CD4-positive, alpha-beta memory T cell (primary cell): ENCODE measurements at regions not wholly inside any gene's neighbourhood (a gene's known extent, or its start where the extent isn't known, plus 50 kb on each side); places are given as distances from the start of the nearest gene placed in this dataset.

Source experiments
- CTCF ChIA-PET: fragments of 350-600 bp; sonication (Branson Sonifier 250); formaldehyde crosslinking; loops from one replicate; lab custom pipeline; 2021; ENCODE audit warnings: inconsistent platforms; ENCODE audit not compliant: partially characterized antibody; lab: Charles Lee
- POLR2A ChIA-PET: fragments of 350-600 bp; sonication (Branson Sonifier 250); formaldehyde crosslinking; loops from one replicate; lab custom pipeline; 2021; ENCODE audit not compliant: partially characterized antibody; lab: Charles Lee
- DNase-seq, 5 donors: peaks; one replicate each; pipeline versions ENCODE4 v3.0.0 to v3.0.0-alpha.2; 2020 to 2022; ENCODE audit warnings: mixed read lengths in 1 of 5
- H3K27ac ChIP-seq: one replicate; pipeline ENCODE4 v1.7.0; 2013; ENCODE audit warnings: low read depth, low read length
- H3K27me3 ChIP-seq: 2 replicates; pipeline ENCODE4 v1.7.0; 2013; ENCODE audit warnings: mild to moderate bottlenecking, low read length, moderate library complexity; ENCODE audit not compliant: insufficient read depth
- H3K36me3 ChIP-seq: 2 replicates; pipeline ENCODE4 v1.7.0; 2013; ENCODE audit warnings: mild to moderate bottlenecking, low read length, moderate library complexity; ENCODE audit not compliant: insufficient read depth
- H3K4me1 ChIP-seq: 2 replicates; pipeline ENCODE4 v1.7.0; 2013; ENCODE audit warnings: mild to moderate bottlenecking, low read length, moderate library complexity; ENCODE audit not compliant: insufficient read depth
- H3K4me3 ChIP-seq, 2 donors: one replicate each; pipeline ENCODE4 v1.7.0; 2013; ENCODE audit warnings: low read length in 2 of 2, mild to moderate bottlenecking in 1 of 2
- H3K9me3 ChIP-seq, 2 donors: one replicate each; pipeline ENCODE4 v1.7.0; 2013; ENCODE audit warnings: low read length in 2 of 2, control low read depth in 1 of 2; ENCODE audit not compliant: control insufficient read depth in 1 of 2
- H3K27ac Mint-ChIP-seq, 7 donors: one replicate each; pipeline ENCODE4 v1.8.0; 2020 to 2021; ENCODE audit warnings: mixed read lengths in 7 of 7, mild to moderate bottlenecking in 6 of 7, inconsistent platforms in 3 of 7, moderate library complexity in 3 of 7
- H3K27me3 Mint-ChIP-seq, 2 donors: one replicate each; pipeline ENCODE4 v1.8.0; 2020 to 2021; ENCODE audit warnings: mixed read lengths in 2 of 2
- H3K36me3 Mint-ChIP-seq, 2 donors: one replicate each; pipeline ENCODE4 v1.8.0; 2020 to 2021; ENCODE audit warnings: mixed read lengths in 2 of 2, inconsistent platforms in 1 of 2, mild to moderate bottlenecking in 1 of 2
- H3K4me1 Mint-ChIP-seq, 4 donors: one replicate each; pipeline ENCODE4 v1.8.0; 2020 to 2021; ENCODE audit warnings: mixed read lengths in 4 of 4, mild to moderate bottlenecking in 1 of 4
- H3K4me3 Mint-ChIP-seq, 8 donors: one replicate each; pipeline ENCODE4 v1.8.0; 2020 to 2021; ENCODE audit warnings: mixed read lengths in 8 of 8, mild to moderate bottlenecking in 7 of 8, moderate library complexity in 6 of 8, inconsistent platforms in 3 of 8
- H3K9me3 Mint-ChIP-seq, 8 donors: one replicate each; pipeline ENCODE4 v1.8.0; 2020 to 2021; ENCODE audit warnings: mixed read lengths in 8 of 8, mild to moderate bottlenecking in 5 of 8, inconsistent platforms in 3 of 8, moderate library complexity in 1 of 8
- intact Hi-C: fragments of 100-400 bp; cut with micrococcal nuclease; formaldehyde crosslinking; loops from one replicate; pipeline ENCODE4 v1.15.1; 2023

DNA sequence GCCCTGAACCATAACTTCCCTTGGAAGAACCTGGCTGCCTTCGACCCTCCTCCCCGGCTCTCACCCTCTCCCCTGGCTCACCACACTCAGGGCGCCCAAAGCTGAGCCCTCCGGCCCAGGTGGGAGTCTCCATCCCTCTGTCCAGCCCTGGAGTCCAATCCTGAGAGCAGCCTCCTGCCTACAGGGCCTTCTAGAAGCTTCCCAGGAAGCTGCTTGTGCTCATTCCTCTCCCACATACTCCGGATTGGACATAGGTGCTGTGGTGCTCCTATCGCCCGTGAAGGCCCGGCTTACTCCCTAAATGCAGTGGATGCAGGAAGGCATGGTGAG is 1332.0 kb downstream of the BRD1 start:
- Mint-ChIP-seq H3K36me3 (no peaks in the 10 kb centered on the region), H3K4me3 (no peak overlapping the region), H3K27ac (no peak overlapping the region), H3K27me3 (peaks cover 19 to 30% of the 10 kb centered on the region in 2 donors), H3K4me1 (peaks cover 0 to 4% (median 0%) of the 10 kb centered on the region in 4 donors), H3K9me3 (no peaks in the 10 kb centered on the region)
- ChIA-PET CTCF (no interaction called here), POLR2A (no interaction called here)
- no peak overlapping the region for H3K27ac ChIP-seq
- no peaks in the 10 kb centered on the region for H3K27me3 ChIP-seq
- no peaks in the 10 kb centered on the region for H3K4me1 ChIP-seq
- intact Hi-C loops = loop anchor here (10.0 kb wide), 1 partner anchor 1281 kb away; no protein-coding TSS in a partner anchor
- no peak overlapping the region for H3K4me3 ChIP-seq
- no peak for DNase-seq
- no peaks in the 10 kb centered on the region for H3K36me3 ChIP-seq
- no peaks in the 10 kb centered on the region for H3K9me3 ChIP-seq

DNA sequence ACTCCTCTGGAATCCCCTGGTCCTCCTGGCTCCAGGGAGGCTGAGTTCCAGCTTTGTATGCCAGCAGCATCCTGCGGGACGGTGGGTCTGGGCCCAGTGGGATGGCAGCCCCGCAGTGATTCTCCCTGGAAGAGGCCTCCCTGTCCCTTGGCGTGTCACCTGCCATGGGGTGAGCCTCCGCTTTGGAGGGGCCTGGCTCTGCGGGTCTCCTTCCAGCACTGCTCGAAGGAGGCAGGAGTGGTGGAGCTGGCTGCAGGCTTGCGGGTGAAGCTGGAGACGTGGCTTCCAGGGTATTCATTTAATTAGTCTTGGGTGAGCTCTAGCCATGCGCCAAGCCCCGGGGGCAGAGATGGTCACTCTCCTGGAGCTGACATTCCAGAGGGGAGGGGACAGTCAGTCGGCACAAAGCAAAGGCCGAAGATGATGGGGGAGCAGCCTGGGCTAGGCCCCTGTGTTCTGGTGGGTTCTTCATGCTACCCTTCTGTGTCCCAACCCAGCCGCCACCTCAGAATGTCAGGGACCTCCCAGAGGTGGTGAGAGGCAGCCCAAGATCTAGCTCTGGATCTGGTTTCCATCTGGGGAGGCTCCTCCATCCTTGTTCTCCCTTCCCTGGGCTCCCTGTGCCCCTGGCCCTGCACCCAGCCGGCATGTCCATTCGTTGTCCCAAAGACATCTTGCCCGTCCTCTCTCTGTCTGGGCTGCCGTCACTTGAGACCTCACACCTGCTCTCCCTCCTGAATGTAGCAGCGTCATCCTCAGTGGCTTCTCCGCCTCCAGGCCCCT is 1332.5 kb downstream of the BRD1 start:
- intact Hi-C loops = loop anchor here (10.0 kb wide), 1 partner anchor 1280 kb away; no protein-coding TSS in a partner anchor
- Mint-ChIP-seq H3K27ac (no peak overlapping the region), H3K36me3 (no peaks in the 10 kb centered on the region), H3K4me3 (no peak overlapping the region), H3K27me3 (peaks cover 19 to 30% of the 10 kb centered on the region in 2 donors), H3K9me3 (no peaks in the 10 kb centered on the region), H3K4me1 (peaks cover 0 to 4% (median 0%) of the 10 kb centered on the region in 4 donors)
- no peaks in the 10 kb centered on the region for H3K36me3 ChIP-seq
- H3K4me1 ChIP-seq = no peaks in the 10 kb centered on the region
- no peak for DNase-seq
- ChIA-PET POLR2A (no interaction called here), CTCF (no interaction called here)
- H3K27me3 ChIP-seq = no peaks in the 10 kb centered on the region
- H3K4me3 ChIP-seq = no peak overlapping the region
- H3K9me3 ChIP-seq = no peaks in the 10 kb centered on the region
- H3K27ac ChIP-seq = no peak overlapping the region

DNA sequence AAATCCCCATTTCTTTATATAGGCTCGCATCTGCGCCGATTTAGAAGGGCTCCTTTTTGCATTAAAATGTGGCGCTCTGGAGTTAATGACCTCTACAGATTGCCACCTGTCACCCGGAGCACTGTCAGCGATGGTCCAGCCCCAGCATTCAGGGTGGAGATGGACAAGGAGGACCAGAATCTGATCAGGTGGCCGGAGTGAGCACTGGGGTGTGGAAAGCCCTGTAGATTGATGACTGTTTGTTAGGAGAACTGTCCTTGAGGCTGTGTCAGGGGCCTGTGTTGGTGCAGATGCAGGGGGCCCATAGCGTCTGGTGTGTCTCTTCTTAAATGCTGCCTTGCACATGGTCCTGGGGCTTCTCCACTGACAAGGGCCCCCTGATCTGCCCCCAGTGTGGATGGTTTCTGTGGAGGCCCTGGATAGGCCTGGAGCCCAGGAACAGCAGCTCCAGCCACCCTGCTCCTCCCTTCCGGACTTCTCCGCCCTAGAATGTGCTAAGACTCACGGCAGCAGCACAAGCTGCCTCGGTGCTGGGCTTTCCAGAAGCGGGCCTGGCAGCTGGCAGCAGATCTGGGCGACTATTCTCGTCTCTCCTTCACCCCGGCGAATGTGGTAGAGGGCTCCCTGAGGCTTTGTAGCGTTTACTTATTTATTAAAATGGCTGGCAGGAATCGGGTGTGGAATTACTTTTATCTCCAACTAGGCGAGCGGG is 1333.3 kb downstream of the BRD1 start:
- no peak overlapping the region for H3K27ac ChIP-seq
- no peaks in the 10 kb centered on the region for H3K9me3 Mint-ChIP-seq
- no peaks in the 10 kb centered on the region for H3K27me3 ChIP-seq
- no peak for DNase-seq
- no peak overlapping the region for H3K4me3 ChIP-seq
- CTCF ChIA-PET = no interaction called here
- intact Hi-C loops = loop anchor here (10.0 kb wide), 1 partner anchor 1280 kb away; no protein-coding TSS in a partner anchor
- H3K36me3 ChIP-seq = no peaks in the 10 kb centered on the region
- POLR2A ChIA-PET = no interaction called here
- H3K4me1 ChIP-seq = no peaks in the 10 kb centered on the region
- H3K36me3 Mint-ChIP-seq = no peaks in the 10 kb centered on the region
- no peak overlapping the region for H3K4me3 Mint-ChIP-seq
- H3K9me3 ChIP-seq = no peaks in the 10 kb centered on the region
- peaks cover 19 to 30% of the 10 kb centered on the region in 2 donors for H3K27me3 Mint-ChIP-seq
- H3K4me1 Mint-ChIP-seq = peaks cover 0 to 4% (median 0%) of the 10 kb centered on the region in 4 donors
- H3K27ac Mint-ChIP-seq = no peak overlapping the region

DNA sequence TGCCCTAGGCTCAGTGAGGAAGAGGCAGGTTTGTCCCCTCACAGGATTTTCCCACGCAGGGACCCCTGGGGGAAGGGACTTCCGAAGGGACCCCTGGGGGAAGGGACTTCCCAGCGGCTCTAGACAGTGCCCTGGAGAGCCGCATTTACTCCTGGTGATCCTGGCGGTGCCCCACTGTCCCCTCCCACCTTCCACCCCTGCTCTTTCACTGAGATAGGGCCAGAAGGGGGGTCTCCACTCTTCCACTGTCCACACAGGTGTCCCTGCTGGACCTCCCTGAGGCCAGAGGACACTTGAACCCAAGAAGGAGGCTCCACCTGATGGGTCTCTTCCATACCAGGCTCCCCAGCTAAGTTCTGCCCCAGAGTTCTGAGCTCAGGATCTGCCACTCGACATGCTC is 1333.9 kb downstream of the BRD1 start:
- H3K4me1 ChIP-seq = no peaks in the 10 kb centered on the region
- H3K27ac Mint-ChIP-seq = no peak overlapping the region
- no peaks in the 10 kb centered on the region for H3K9me3 Mint-ChIP-seq
- H3K27ac ChIP-seq = no peak overlapping the region
- H3K4me3 ChIP-seq = no peak overlapping the region
- H3K36me3 Mint-ChIP-seq = no peaks in the 10 kb centered on the region
- H3K9me3 ChIP-seq = no peaks in the 10 kb centered on the region
- H3K4me1 Mint-ChIP-seq = peaks cover 0 to 4% (median 0%) of the 10 kb centered on the region in 4 donors
- no peak overlapping the region for H3K4me3 Mint-ChIP-seq
- ChIA-PET POLR2A (no interaction called here), CTCF (no interaction called here)
- H3K27me3 ChIP-seq = peaks cover under 1% of the 10 kb centered on the region
- no peaks in the 10 kb centered on the region for H3K36me3 ChIP-seq
- no peak for DNase-seq
- intact Hi-C loops = loop anchor here (10.0 kb wide), 1 partner anchor 1279 kb away; no protein-coding TSS in a partner anchor
- peaks cover 19 to 30% of the 10 kb centered on the region in 2 donors for H3K27me3 Mint-ChIP-seq

DNA sequence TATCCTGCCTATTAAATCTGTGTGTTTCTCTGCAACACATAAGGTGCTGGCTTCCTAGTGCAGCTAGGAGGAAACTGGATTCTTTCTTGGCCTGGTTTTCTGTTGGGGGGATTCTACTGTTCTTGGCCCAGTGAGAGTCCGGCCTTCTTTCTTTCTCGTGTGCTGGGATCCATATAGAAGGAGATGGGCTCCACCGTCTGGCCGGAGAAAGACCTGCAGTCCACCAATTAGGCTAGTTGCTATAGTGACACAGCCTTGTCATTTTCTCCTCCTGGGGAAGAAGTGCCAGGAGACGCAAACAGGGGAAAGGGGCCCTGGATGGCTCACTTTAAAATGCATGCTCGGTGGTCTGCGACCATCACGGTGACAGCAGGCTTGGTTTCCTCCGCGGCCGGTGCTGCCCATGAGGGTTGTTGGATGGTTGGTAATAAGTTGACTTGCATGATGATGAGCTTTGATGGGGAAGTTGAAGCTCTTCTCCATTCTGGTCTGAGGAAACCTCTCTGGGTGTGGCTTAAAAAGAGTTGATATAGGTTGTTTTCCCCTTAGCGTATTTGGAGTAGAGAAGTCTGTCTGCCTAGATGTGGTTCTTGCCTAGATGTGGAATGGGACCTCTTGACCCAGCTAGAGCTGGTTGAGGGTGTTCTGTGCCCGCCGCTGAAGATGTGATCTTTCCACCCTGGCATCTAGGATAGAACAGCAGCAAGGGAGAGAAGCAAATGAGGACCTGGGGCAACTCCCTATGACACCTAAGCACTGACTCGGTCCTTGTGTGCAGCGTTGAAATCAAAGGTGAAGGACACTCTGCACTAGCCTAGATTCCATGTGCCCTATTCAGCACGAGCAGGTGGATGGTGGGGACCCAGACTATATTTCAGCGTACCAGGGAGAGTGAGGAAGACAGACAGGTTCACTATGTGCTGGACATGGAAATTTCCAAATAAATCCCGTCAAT is 1335.0 kb downstream of the BRD1 start:
- no peaks in the 10 kb centered on the region for H3K36me3 Mint-ChIP-seq
- DNase-seq = no peak
- intact Hi-C loops = loop anchor here (10.0 kb wide), 1 partner anchor 1278 kb away; no protein-coding TSS in a partner anchor
- no peak overlapping the region for H3K27ac Mint-ChIP-seq
- no peaks in the 10 kb centered on the region for H3K36me3 ChIP-seq
- no peaks in the 10 kb centered on the region for H3K9me3 Mint-ChIP-seq
- no peak overlapping the region for H3K4me3 ChIP-seq
- peaks cover 29 to 37% of the 10 kb centered on the region in 2 donors for H3K27me3 Mint-ChIP-seq
- H3K4me3 Mint-ChIP-seq = no peak overlapping the region
- H3K4me1 Mint-ChIP-seq = peaks cover 0 to 4% (median under 1%) of the 10 kb centered on the region in 4 donors
- CTCF ChIA-PET = no interaction called here
- POLR2A ChIA-PET = no interaction called here
- H3K4me1 ChIP-seq = no peaks in the 10 kb centered on the region
- no peak overlapping the region for H3K27ac ChIP-seq
- H3K27me3 ChIP-seq = peaks cover 6% of the 10 kb centered on the region
- H3K9me3 ChIP-seq = no peaks in the 10 kb centered on the region

DNA sequence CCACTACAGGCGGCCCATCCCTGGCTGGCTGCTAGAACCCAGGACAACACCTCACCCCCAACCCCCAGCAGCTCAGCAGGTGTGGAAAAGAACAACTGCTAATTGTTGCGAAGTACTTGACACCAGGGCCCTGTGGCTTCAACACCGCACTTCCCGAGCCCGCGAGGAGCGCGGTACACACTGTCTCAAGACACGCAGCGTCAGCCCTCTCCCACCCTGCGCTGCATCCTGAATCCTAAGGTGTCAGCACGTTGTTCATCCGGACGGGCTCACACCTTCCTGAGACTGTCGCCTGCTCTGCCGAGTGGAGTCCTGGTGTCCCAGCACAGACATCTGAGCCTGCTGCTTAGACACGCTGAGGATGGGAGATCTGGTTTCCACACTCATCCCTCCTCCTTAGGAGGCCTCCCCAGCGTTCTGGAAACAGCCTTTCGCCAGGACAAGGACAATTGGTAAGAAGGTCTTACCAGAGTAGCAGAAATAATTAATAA is 1336.2 kb downstream of the BRD1 start:
- Histone ChIP-seq H3K36me3 (no peaks in the 10 kb centered on the region), H3K4me3 (no peak overlapping the region), H3K27me3 (peaks cover 6% of the 10 kb centered on the region), H3K27ac (no peak overlapping the region), H3K9me3 (no peaks in the 10 kb centered on the region), H3K4me1 (no peaks in the 10 kb centered on the region)
- ChIA-PET CTCF (no interaction called here), POLR2A (no interaction called here)
- Mint-ChIP-seq H3K9me3 (no peaks in the 10 kb centered on the region), H3K27ac (no peak overlapping the region), H3K4me1 (peaks cover 0 to 4% (median under 1%) of the 10 kb centered on the region in 4 donors), H3K4me3 (no peak overlapping the region), H3K27me3 (peaks cover 36 to 45% of the 10 kb centered on the region in 2 donors), H3K36me3 (no peaks in the 10 kb centered on the region)
- intact Hi-C loops = loop anchor here (10.0 kb wide), 1 partner anchor 1277 kb away; no protein-coding TSS in a partner anchor
- no peak for DNase-seq
